Glomerular visceral epithelial cell (primary cell): ENCODE measurements at regions not wholly inside any gene's neighbourhood (a gene's known extent, or its start where the extent isn't known, plus 50 kb on each side); places are given as distances from the start of the nearest gene placed in this dataset.

Source experiments
- DNase-seq: peaks from one replicate; pipeline ENCODE4 v3.0.0-alpha.2; 2016; ENCODE audit errors: extremely low spot score

DNA sequence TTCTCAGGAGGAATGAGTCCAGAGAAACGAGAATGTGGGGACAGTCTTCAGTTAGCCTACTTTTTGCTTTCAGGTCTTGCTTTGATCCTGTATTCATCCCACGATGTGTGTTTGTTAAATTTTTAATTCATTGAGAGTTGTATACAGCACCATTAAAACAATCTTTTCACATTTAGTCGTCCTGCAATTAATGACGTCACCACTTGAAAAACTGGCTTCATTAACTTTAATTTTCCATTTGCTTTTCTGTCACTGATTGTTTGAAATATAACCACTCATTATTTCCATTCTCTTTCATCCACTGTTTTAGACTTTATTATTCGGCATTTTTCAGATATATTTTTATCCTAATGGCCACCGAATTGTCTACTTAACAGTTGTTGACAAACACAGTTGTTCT is 146.9 kb downstream of the TFEC start:
- DNase-seq, result no peak

GRCh38 chr7:115881476-115881875 is 149.1 kb downstream of the TFEC start:
- DNase-seq, result no peak

DNA sequence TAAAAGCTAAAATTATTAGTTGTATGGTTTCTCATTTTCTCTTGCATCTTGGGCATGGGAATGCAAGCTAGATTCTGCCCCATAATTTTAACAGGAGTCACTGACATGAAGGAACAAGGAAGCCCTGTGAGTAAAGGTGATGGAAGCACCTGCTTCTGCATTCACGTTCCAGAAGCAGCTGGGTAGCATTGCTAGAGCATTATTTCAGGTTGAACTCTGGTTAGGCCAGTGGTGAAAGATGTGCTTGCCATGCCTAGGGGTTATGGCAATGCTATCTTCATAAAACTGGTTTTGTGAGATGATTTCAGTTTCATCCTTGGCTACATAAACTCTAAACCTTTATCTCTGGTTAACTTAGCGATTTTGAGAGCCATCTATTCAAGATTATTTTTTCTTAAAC is 151.4 kb downstream of the TFEC start:
- DNase-seq, result no peak

DNA sequence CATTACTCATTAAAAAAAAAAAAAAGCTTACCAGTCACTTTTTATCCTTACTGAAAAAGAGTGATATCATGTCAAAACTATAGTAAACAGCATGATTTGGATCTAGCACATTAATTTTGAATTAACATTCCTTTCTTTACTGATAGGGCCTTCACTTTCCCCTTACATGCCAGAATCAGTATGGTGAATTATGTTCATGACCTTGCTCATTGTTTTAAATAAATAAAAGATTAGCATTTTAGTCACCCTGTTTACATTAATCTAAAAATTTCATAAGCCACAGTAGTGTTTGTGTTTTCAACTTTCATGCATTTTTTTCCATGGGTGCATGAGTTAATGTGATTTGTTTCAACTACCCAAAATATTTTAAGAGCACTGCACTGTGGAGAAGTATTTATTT is 160.8 kb downstream of the TFEC start:
- DNase-seq, result no peak

- DNase-seq, result no peak
Observed at GRCh38 chr7:115869190-115869589, 161.4 kb downstream of the TFEC start.

DNA sequence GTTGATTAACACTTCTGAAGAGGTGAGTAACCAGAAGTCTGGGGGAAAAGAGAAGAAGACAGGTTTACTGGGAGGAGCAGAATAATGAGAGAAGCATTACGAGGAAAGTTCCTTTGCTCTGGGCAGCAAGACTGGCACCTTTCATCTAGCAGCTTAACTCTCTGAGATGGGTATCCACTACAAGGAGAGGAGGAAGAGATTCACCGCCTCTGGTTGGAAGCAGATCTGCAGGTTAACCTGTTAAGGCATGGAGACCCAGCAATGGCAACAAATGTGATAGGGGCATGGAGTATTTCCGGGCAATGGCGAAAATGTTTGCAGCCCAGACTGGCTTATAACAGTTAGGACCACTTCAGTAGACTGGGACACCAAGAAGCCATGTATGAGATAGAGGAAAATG is 162.2 kb downstream of the TFEC start:
- no peak for DNase-seq

- no peak for DNase-seq
Observed at GRCh38 chr7:115864082-115864481, 166.5 kb downstream of the TFEC start.

GRCh38 chr7:115851291-115851690 is 179.3 kb downstream of the TFEC start:
- peak; percentile 41 for DNase-seq

GRCh38 chr7:115850774-115851173 is 179.8 kb downstream of the TFEC start:
- DNase-seq, result no peak

DNA sequence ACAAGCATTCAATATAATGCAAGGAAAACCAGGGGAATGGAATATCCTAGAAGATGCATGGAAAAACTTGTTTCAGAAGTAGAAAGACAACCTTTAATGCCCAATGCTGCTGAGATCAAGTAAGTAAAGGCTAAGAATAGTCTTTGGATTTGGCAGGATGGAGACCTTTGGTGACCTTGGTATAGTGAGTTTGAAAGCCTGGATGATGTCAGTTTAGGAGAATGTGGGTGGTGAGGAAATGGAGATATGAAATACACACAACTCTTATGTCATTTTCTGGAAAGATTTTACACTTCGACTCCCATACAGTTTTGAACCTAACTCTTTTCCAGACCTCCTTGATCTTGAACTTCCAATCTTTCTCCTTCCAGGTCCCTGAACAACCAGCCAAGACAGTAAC is 185.7 kb downstream of the TFEC start:
- DNase-seq, result no peak

GRCh38 chr7:115840702-115841101 is 189.9 kb downstream of the TFEC start:
- no peak for DNase-seq

GRCh38 chr7:115838829-115839228 is 191.7 kb downstream of the TFEC start:
- DNase-seq, result no peak

GRCh38 chr7:115831371-115831770 is 199.2 kb downstream of the TFEC start:
- DNase-seq, result no peak

GRCh38 chr7:115827305-115828045 is 203.1 kb downstream of the TFEC start:
- no peak for DNase-seq

GRCh38 chr7:115825456-115826115 is 205.0 kb downstream of the TFEC start:
- DNase-seq, result no peak

- DNase-seq, result no peak
Observed at GRCh38 chr7:115822801-115823200, 207.8 kb downstream of the TFEC start.

GRCh38 chr7:115822380-115822779 is 208.2 kb downstream of the TFEC start:
- no peak for DNase-seq

DNA sequence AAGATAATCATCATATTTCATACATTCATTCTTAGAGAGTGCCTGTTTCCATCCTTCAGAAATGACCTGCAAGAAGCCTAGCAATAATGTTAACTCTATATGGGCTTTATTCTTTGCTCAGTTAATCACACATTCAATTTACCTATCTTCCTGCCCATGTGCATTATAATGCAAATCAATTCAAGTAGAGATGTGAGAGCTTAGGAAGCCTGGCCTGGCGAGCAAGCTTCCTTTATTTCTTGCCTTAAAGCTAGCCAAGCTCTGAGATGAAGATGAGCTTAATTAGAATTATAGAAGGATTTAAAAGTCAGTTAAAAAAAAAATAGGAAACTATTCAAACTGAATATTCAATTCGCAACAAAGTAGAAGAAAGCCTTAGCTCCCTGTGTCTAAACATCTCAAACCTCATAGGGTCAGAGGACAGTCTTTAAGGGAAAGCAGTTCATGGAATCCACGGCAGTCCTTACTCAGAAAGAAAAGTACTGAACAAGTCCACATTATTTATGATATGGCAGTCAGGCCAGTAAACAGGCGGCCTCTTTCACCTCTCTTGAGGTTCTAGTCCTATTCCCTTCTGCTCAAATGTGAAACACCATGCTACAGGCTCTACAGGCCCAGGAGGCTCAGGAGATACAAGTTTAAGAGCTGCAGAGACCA is 214.1 kb downstream of the TFEC start:
- no peak for DNase-seq

GRCh38 chr7:115812794-115813193 is 217.8 kb downstream of the TFEC start:
- DNase-seq, result no peak

DNA sequence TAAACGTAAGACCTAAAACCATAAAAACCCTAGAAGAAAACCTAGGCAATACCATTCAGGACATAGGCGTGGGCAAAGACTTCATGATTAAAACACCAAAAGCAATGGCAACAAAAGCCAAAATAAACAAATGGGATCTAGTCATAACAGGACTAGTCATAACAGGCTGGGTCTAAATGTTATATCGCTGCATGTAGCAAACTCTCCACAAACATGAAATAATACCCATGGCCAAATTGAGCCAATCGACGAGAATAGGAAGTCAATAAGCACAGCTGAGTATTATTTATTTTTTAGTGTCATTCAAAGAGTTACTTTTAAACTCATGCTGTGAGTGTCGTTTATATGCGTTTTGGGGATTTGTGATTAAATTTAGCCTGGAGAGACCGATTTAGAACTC is 225.1 kb downstream of the TFEC start:
- DNase-seq, result no peak

DNA sequence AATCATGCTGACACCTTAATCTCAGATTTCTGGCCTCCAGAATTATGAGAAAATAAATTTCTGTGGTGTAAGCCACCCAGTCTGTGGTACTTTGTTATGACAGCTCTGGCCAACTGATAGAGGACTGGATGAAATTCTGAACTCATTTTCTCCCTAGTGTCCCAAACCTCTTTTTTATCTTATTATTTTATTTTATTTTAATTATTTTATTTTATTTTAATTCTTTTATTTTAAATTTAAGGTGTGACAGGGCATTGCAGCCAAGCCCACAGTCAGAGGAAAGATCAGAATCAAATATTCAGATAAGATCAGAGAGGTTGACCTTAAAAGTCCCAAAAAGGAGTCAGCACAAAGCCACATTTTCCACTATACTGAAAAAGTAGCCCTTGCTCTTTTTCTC is 228.1 kb downstream of the TFEC start:
- no peak for DNase-seq

DNA sequence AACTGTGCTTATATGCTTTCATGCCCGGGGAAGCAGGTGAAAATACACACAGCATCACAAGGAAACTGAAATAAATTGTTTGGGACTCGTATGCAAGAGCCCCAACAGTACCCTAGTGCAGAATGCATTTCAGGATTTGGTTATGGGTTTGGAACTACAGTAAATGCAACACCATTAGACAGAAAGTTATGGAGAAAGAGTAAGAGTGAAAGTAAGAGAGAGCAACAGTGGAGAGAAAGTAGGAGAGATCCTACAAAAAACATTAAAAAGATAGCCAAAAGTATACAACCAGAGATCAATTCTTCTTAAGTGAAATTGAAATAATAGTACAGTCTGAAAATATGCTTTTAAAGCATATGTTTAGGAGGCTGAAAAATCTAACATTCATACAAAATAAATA is 231.1 kb downstream of the TFEC start:
- no peak for DNase-seq
